HG03432 (cell line): ENCODE measurements at regions not wholly inside any gene's neighbourhood (a gene's known extent, or its start where the extent isn't known, plus 50 kb on each side); places are given as distances from the start of the nearest gene placed in this dataset.

Source experiments
- ATAC-seq: cut with Tn5 transposase; IDR thresholded peaks from one replicate; pipeline ENCODE4 v1.9.1; 2021; ENCODE audit warnings: mild to moderate bottlenecking, moderate library complexity; ENCODE audit not compliant: unreplicated experiment

- no peak for ATAC-seq
Observed at GRCh38 chr12:115012861-115013235, 328.9 kb upstream of the TBX3 start.

GRCh38 chr12:115011703-115012102 lies 327.7 kb upstream of the TBX3 start:
- no peak for ATAC-seq

- ATAC-seq = no peak
Observed at GRCh38 chr12:115010324-115010995, 326.5 kb upstream of the TBX3 start.

- ATAC-seq = no peak
Observed at GRCh38 chr12:115008929-115009328, 325.0 kb upstream of the TBX3 start.

- ATAC-seq = no peak
Observed at GRCh38 chr12:115004470-115005146, 320.6 kb upstream of the TBX3 start.

- no peak for ATAC-seq
Observed at GRCh38 chr12:115002434-115002833, 318.5 kb upstream of the TBX3 start.

GRCh38 chr12:115001571-115002180 lies 317.7 kb upstream of the TBX3 start:
- no peak for ATAC-seq

- no peak for ATAC-seq
Observed at GRCh38 chr12:115000038-115000437, 316.1 kb upstream of the TBX3 start.

- no peak for ATAC-seq
Observed at GRCh38 chr12:114998750-114999128, 314.8 kb upstream of the TBX3 start.

GRCh38 chr12:114998118-114998749 lies 314.3 kb upstream of the TBX3 start:
- ATAC-seq = no peak

GRCh38 chr12:114996382-114996781 lies 312.4 kb upstream of the TBX3 start:
- ATAC-seq = no peak

- ATAC-seq = no peak
Observed at GRCh38 chr12:114995891-114996290, 311.9 kb upstream of the TBX3 start.

GRCh38 chr12:114993165-114993564 lies 309.2 kb upstream of the TBX3 start:
- ATAC-seq = no peak

GRCh38 chr12:114992443-114992842 lies 308.5 kb upstream of the TBX3 start:
- ATAC-seq = no peak

- ATAC-seq = no peak
Observed at GRCh38 chr12:114990381-114990780, 306.4 kb upstream of the TBX3 start.

GRCh38 chr12:114986849-114987248 lies 302.9 kb upstream of the TBX3 start:
- no peak for ATAC-seq

GRCh38 chr12:114986178-114986714 lies 302.3 kb upstream of the TBX3 start:
- no peak for ATAC-seq

- no peak for ATAC-seq
Observed at GRCh38 chr12:114984634-114985061, 300.7 kb upstream of the TBX3 start.

- no peak for ATAC-seq
Observed at GRCh38 chr12:114982760-114983159, 298.8 kb upstream of the TBX3 start.

- ATAC-seq = no peak
Observed at GRCh38 chr12:114981036-114981435, 297.1 kb upstream of the TBX3 start.

- no peak for ATAC-seq
Observed at GRCh38 chr12:114976959-114977358, 293.0 kb upstream of the TBX3 start.

- no peak for ATAC-seq
Observed at GRCh38 chr12:114976372-114976771, 292.4 kb upstream of the TBX3 start.
